ENCODE measurements at regions not wholly inside any gene's neighbourhood (a gene's known extent, or its start where the extent isn't known, plus 50 kb on each side); places are given as distances from the start of the nearest gene placed in this dataset.
"Not testable (repeated sequence)": the region's sequence is repeated elsewhere in the genome, so short reads cannot be mapped to it uniquely, and the experiment has no call there.

- ChIA-PET CTCF (ENCODE audit: unreplicated experiment) (no interaction called here), POLR2A (no interaction called here)
- BruUV-seq (replicated peaks): no TSS peak
- Histone ChIP-seq H3K4me3 (ENCODE audit: low read depth, low read length, poor library complexity, severe bottlenecking) (peak overlapping the region; percentile 54), H3K9me2 (ENCODE audit: insufficient read depth, low read length) (no peaks in the 10 kb centered on the region), H4K20me1 (ENCODE audit: insufficient read depth, low read length) (no peaks in the 10 kb centered on the region), H2AFZ (ENCODE audit: low read length) (no peak overlapping the region), H3K79me2 (ENCODE audit: insufficient read depth, low read depth, low read length) (no peaks in the 10 kb centered on the region), H3K27ac (ENCODE audit: low read depth, low read length, poor library complexity, severe bottlenecking) (peak overlapping the region; percentile 64), H3K4me1 (ENCODE audit: insufficient read depth, low read length, poor library complexity, severe bottlenecking) (peaks cover 53% of the 10 kb centered on the region), H3K9me3 (ENCODE audit: low read length) (no peaks in the 10 kb centered on the region), H3K36me3 (ENCODE audit: insufficient read depth, low read length) (peaks cover 24% of the 10 kb centered on the region), H3K4me2 (ENCODE audit: low read length) (peak overlapping the region; percentile 70)
- intact Hi-C loops (cut with micrococcal nuclease; ENCODE audit: unreplicated experiment): no loop called here
- peak; percentile 37 for DNase-seq (ENCODE audit: low spot score)
- no peak for TF ChIP-seq EZH2phosphoT487 (IDR thresholded peaks at IDR 0.05; ENCODE audit: borderline replicate concordance, low read depth, low read length)
- TF ChIP-seq, protein P1, sequence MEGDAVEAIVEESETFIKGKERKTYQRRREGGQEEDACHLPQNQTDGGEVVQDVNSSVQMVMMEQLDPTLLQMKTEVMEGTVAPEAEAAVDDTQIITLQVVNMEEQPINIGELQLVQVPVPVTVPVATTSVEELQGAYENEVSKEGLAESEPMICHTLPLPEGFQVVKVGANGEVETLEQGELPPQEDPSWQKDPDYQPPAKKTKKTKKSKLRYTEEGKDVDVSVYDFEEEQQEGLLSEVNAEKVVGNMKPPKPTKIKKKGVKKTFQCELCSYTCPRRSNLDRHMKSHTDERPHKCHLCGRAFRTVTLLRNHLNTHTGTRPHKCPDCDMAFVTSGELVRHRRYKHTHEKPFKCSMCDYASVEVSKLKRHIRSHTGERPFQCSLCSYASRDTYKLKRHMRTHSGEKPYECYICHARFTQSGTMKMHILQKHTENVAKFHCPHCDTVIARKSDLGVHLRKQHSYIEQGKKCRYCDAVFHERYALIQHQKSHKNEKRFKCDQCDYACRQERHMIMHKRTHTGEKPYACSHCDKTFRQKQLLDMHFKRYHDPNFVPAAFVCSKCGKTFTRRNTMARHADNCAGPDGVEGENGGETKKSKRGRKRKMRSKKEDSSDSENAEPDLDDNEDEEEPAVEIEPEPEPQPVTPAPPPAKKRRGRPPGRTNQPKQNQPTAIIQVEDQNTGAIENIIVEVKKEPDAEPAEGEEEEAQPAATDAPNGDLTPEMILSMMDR (conservative IDR thresholded peaks at IDR 0.05; ENCODE audit: low read length): no peak
These were observed 98.1 kb downstream of the RTP5 start for GRCh38 chr2:241967467-241968144.

- Histone ChIP-seq H3K79me2 (ENCODE audit: insufficient read depth, low read depth, low read length) (no peaks in the 10 kb centered on the region), H3K4me3 (ENCODE audit: low read depth, low read length, poor library complexity, severe bottlenecking) (no peak overlapping the region), H3K9me3 (ENCODE audit: low read length) (no peaks in the 10 kb centered on the region), H3K4me1 (ENCODE audit: insufficient read depth, low read length, poor library complexity, severe bottlenecking) (peaks cover 45% of the 10 kb centered on the region), H3K4me2 (ENCODE audit: low read length) (no peak overlapping the region), H4K20me1 (ENCODE audit: insufficient read depth, low read length) (no peaks in the 10 kb centered on the region), H2AFZ (ENCODE audit: low read length) (no peak overlapping the region), H3K9me2 (ENCODE audit: insufficient read depth, low read length) (no peaks in the 10 kb centered on the region), H3K27ac (ENCODE audit: low read depth, low read length, poor library complexity, severe bottlenecking) (no peak overlapping the region), H3K36me3 (ENCODE audit: insufficient read depth, low read length) (peaks cover 32% of the 10 kb centered on the region)
- DNase-seq (ENCODE audit: low spot score): no peak
- TF ChIP-seq, protein P1 (conservative IDR thresholded peaks at IDR 0.05; ENCODE audit: low read length): no peak
- no peak for TF ChIP-seq EZH2phosphoT487 (IDR thresholded peaks at IDR 0.05; ENCODE audit: borderline replicate concordance, low read depth, low read length)
- BruUV-seq (replicated peaks): no TSS peak
- intact Hi-C loops (cut with micrococcal nuclease; ENCODE audit: unreplicated experiment): no loop called here
- POLR2A ChIA-PET: no interaction called here
- CTCF ChIA-PET (ENCODE audit: unreplicated experiment): no interaction called here
These were observed 98.9 kb downstream of the RTP5 start for GRCh38 chr2:241968417-241968816.

DNA sequence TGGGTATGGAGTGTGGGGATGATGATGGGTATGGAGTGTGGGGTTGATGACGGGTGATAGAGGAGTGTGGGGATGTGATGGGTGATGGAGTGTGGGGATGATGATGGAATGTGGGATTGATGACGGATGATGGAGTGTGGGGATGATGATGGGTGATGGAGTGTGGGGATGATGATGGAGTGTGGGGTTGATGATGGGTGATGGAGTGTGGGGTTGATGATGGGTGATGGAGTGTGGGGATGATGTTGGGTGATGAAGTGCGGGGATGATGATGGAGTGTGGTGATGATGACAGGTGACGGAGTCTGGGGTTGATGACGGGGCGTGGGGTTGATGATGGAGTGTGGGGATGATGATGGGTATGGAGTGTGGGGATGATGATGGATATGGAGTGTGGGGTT is 99.7 kb downstream of the RTP5 start:
- H3K9me2 ChIP-seq (ENCODE audit: insufficient read depth, low read length); H3K4me3 ChIP-seq (ENCODE audit: low read depth, low read length, poor library complexity, severe bottlenecking); H2AFZ ChIP-seq (ENCODE audit: low read length); BruUV-seq (replicated peaks); CTCF ChIA-PET (ENCODE audit: unreplicated experiment); H4K20me1 ChIP-seq (ENCODE audit: insufficient read depth, low read length); DNase-seq (ENCODE audit: low spot score); H3K27ac ChIP-seq (ENCODE audit: low read depth, low read length, poor library complexity, severe bottlenecking); H3K4me2 ChIP-seq (ENCODE audit: low read length); intact Hi-C loops (cut with micrococcal nuclease; ENCODE audit: unreplicated experiment); H3K9me3 ChIP-seq (ENCODE audit: low read length); POLR2A ChIA-PET; H3K79me2 ChIP-seq (ENCODE audit: insufficient read depth, low read depth, low read length): not testable (repeated sequence)
- peaks cover 37% of the 10 kb centered on the region for H3K4me1 ChIP-seq (ENCODE audit: insufficient read depth, low read length, poor library complexity, severe bottlenecking)
- peaks cover 33% of the 10 kb centered on the region for H3K36me3 ChIP-seq (ENCODE audit: insufficient read depth, low read length)
